ENCODE measurements at regions not wholly inside any gene's neighbourhood (a gene's known extent, or its start where the extent isn't known, plus 50 kb on each side); places are given as distances from the start of the nearest gene placed in this dataset.
A peak's percentile ranks its signal among the peaks of the same experiment; 100 is the strongest.

- H3K27ac ChIP-seq (ENCODE audit: low read depth, low read length) = no peak overlapping the region
- no peaks in the 10 kb centered on the region for H3K36me3 ChIP-seq (ENCODE audit: control insufficient read depth in 2 of 3, insufficient read depth in 3 of 3, low read length in 3 of 3)
- ChIA-PET POLR2A (no interaction called here), CTCF (no interaction called here)
- no peak for ATAC-seq
- H3K4me1 ChIP-seq (ENCODE audit: control insufficient read depth in 2 of 2, insufficient read depth in 2 of 2, low read length in 2 of 2) = no peaks in the 10 kb centered on the region
- peak overlapping the region in 1 of 9 donors; percentile 55 for H3K27ac Mint-ChIP-seq
- H3K27me3 Mint-ChIP-seq = peaks cover 0 to 25% (median 2%) of the 10 kb centered on the region in 5 donors
- no peaks in the 10 kb centered on the region for H3K9me3 Mint-ChIP-seq
- no peaks in the 10 kb centered on the region for H3K36me3 Mint-ChIP-seq
- intact Hi-C loops (cut with micrococcal nuclease) = no loop called here
- H3K4me1 Mint-ChIP-seq = no peaks in the 10 kb centered on the region
- H3K9me3 ChIP-seq (ENCODE audit: control insufficient read depth in 2 of 3, low read length in 3 of 3) = no peaks in the 10 kb centered on the region
- H3K4me3 ChIP-seq (ENCODE audit: low read length) = no peak overlapping the region
- no peaks in the 10 kb centered on the region for H3K27me3 ChIP-seq (ENCODE audit: control insufficient read depth in 2 of 2, insufficient read depth in 2 of 2, low read length in 2 of 2)
- no peak for DNase-seq
- no peak overlapping the region for H3K4me3 Mint-ChIP-seq
Observed at GRCh38 chr5:135178476-135179155, 144.6 kb upstream of the PITX1 start.

GRCh38 chr5:135177591-135177990, 143.6 kb upstream of the PITX1 start:
- H3K36me3 Mint-ChIP-seq = no peaks in the 10 kb centered on the region
- ATAC-seq (no peak), DNase-seq (no peak)
- intact Hi-C loops (cut with micrococcal nuclease) = no loop called here
- POLR2A ChIA-PET = no interaction called here
- Histone ChIP-seq H3K4me3 (ENCODE audit: low read length) (no peak overlapping the region), H3K27ac (ENCODE audit: low read depth, low read length) (no peak overlapping the region), H3K36me3 (ENCODE audit: control insufficient read depth in 2 of 3, insufficient read depth in 3 of 3, low read length in 3 of 3) (no peaks in the 10 kb centered on the region), H3K27me3 (ENCODE audit: control insufficient read depth in 2 of 2, insufficient read depth in 2 of 2, low read length in 2 of 2) (no peaks in the 10 kb centered on the region), H3K4me1 (ENCODE audit: control insufficient read depth in 2 of 2, insufficient read depth in 2 of 2, low read length in 2 of 2) (no peaks in the 10 kb centered on the region), H3K9me3 (ENCODE audit: control insufficient read depth in 2 of 3, low read length in 3 of 3) (no peaks in the 10 kb centered on the region)
- H3K27me3 Mint-ChIP-seq = peaks cover 1 to 31% (median 11%) of the 10 kb centered on the region in 5 donors
- no peaks in the 10 kb centered on the region for H3K4me1 Mint-ChIP-seq
- H3K9me3 Mint-ChIP-seq = no peaks in the 10 kb centered on the region
- no peak overlapping the region for H3K4me3 Mint-ChIP-seq
- H3K27ac Mint-ChIP-seq = peak overlapping the region in 1 of 9 donors; percentile 20
- CTCF ChIA-PET = no interaction called here

GRCh38 chr5:135176991-135177390, 143.0 kb upstream of the PITX1 start:
- Histone ChIP-seq H3K36me3 (ENCODE audit: control insufficient read depth in 2 of 3, insufficient read depth in 3 of 3, low read length in 3 of 3) (no peaks in the 10 kb centered on the region), H3K9me3 (ENCODE audit: control insufficient read depth in 2 of 3, low read length in 3 of 3) (no peaks in the 10 kb centered on the region), H3K27ac (ENCODE audit: low read depth, low read length) (no peak overlapping the region), H3K4me3 (ENCODE audit: low read length) (no peak overlapping the region), H3K27me3 (ENCODE audit: control insufficient read depth in 2 of 2, insufficient read depth in 2 of 2, low read length in 2 of 2) (no peaks in the 10 kb centered on the region), H3K4me1 (ENCODE audit: control insufficient read depth in 2 of 2, insufficient read depth in 2 of 2, low read length in 2 of 2) (no peaks in the 10 kb centered on the region)
- POLR2A ChIA-PET = no interaction called here
- CTCF ChIA-PET = no interaction called here
- Mint-ChIP-seq H3K27ac (no peak overlapping the region), H3K4me1 (no peaks in the 10 kb centered on the region), H3K36me3 (no peaks in the 10 kb centered on the region), H3K27me3 (peaks cover 7 to 35% (median 17%) of the 10 kb centered on the region in 5 donors), H3K4me3 (no peak overlapping the region), H3K9me3 (no peaks in the 10 kb centered on the region)
- ATAC-seq (no peak), DNase-seq (no peak)
- intact Hi-C loops (cut with micrococcal nuclease) = no loop called here

- ChIA-PET CTCF (no interaction called here), POLR2A (no interaction called here)
- H3K4me3 ChIP-seq (ENCODE audit: low read length) = no peak overlapping the region
- no peak overlapping the region for H3K27ac Mint-ChIP-seq
- no peak overlapping the region for H3K4me3 Mint-ChIP-seq
- H3K27me3 ChIP-seq (ENCODE audit: control insufficient read depth in 2 of 2, insufficient read depth in 2 of 2, low read length in 2 of 2) = no peaks in the 10 kb centered on the region
- no peaks in the 10 kb centered on the region for H3K9me3 ChIP-seq (ENCODE audit: control insufficient read depth in 2 of 3, low read length in 3 of 3)
- no peaks in the 10 kb centered on the region for H3K9me3 Mint-ChIP-seq
- intact Hi-C loops (cut with micrococcal nuclease) = no loop called here
- no peaks in the 10 kb centered on the region for H3K36me3 Mint-ChIP-seq
- H3K36me3 ChIP-seq (ENCODE audit: control insufficient read depth in 2 of 3, insufficient read depth in 3 of 3, low read length in 3 of 3) = no peaks in the 10 kb centered on the region
- no peak overlapping the region for H3K27ac ChIP-seq (ENCODE audit: low read depth, low read length)
- peaks cover 19 to 42% (median 31%) of the 10 kb centered on the region in 5 donors for H3K27me3 Mint-ChIP-seq
- DNase-seq = no peak
- ATAC-seq = no peak
- no peaks in the 10 kb centered on the region for H3K4me1 ChIP-seq (ENCODE audit: control insufficient read depth in 2 of 2, insufficient read depth in 2 of 2, low read length in 2 of 2)
- H3K4me1 Mint-ChIP-seq = no peaks in the 10 kb centered on the region
Observed at GRCh38 chr5:135174315-135175096, 140.5 kb upstream of the PITX1 start.

- ATAC-seq = no peak
- no peaks in the 10 kb centered on the region for H3K36me3 ChIP-seq (ENCODE audit: control insufficient read depth in 2 of 3, insufficient read depth in 3 of 3, low read length in 3 of 3)
- no peaks in the 10 kb centered on the region for H3K4me1 ChIP-seq (ENCODE audit: control insufficient read depth in 2 of 2, insufficient read depth in 2 of 2, low read length in 2 of 2)
- no peak for DNase-seq
- H3K36me3 Mint-ChIP-seq = no peaks in the 10 kb centered on the region
- no peak overlapping the region for H3K27ac ChIP-seq (ENCODE audit: low read depth, low read length)
- H3K9me3 ChIP-seq (ENCODE audit: control insufficient read depth in 2 of 3, low read length in 3 of 3) = no peaks in the 10 kb centered on the region
- no peak overlapping the region for H3K4me3 ChIP-seq (ENCODE audit: low read length)
- no peaks in the 10 kb centered on the region for H3K9me3 Mint-ChIP-seq
- no peaks in the 10 kb centered on the region for H3K27me3 ChIP-seq (ENCODE audit: control insufficient read depth in 2 of 2, insufficient read depth in 2 of 2, low read length in 2 of 2)
- intact Hi-C loops (cut with micrococcal nuclease) = no loop called here
- peaks cover 21 to 44% (median 33%) of the 10 kb centered on the region in 5 donors for H3K27me3 Mint-ChIP-seq
- no peak overlapping the region for H3K27ac Mint-ChIP-seq
- H3K4me1 Mint-ChIP-seq = no peaks in the 10 kb centered on the region
- H3K4me3 Mint-ChIP-seq = no peak overlapping the region
- CTCF ChIA-PET = no interaction called here
- POLR2A ChIA-PET = no interaction called here
Observed at GRCh38 chr5:135173662-135174290, 139.7 kb upstream of the PITX1 start.

- no peak for DNase-seq
- POLR2A ChIA-PET = no interaction called here
- H3K4me3 Mint-ChIP-seq = no peak overlapping the region
- peaks cover 31 to 48% (median 41%) of the 10 kb centered on the region in 5 donors for H3K27me3 Mint-ChIP-seq
- CTCF ChIA-PET = no interaction called here
- H3K27ac ChIP-seq (ENCODE audit: low read depth, low read length) = no peak overlapping the region
- H3K27me3 ChIP-seq (ENCODE audit: control insufficient read depth in 2 of 2, insufficient read depth in 2 of 2, low read length in 2 of 2) = no peaks in the 10 kb centered on the region
- H3K9me3 Mint-ChIP-seq = no peaks in the 10 kb centered on the region
- H3K36me3 ChIP-seq (ENCODE audit: control insufficient read depth in 2 of 3, insufficient read depth in 3 of 3, low read length in 3 of 3) = no peaks in the 10 kb centered on the region
- no peak overlapping the region for H3K4me3 ChIP-seq (ENCODE audit: low read length)
- H3K27ac Mint-ChIP-seq = no peak overlapping the region
- H3K4me1 Mint-ChIP-seq = no peaks in the 10 kb centered on the region
- H3K4me1 ChIP-seq (ENCODE audit: control insufficient read depth in 2 of 2, insufficient read depth in 2 of 2, low read length in 2 of 2) = no peaks in the 10 kb centered on the region
- intact Hi-C loops (cut with micrococcal nuclease) = no loop called here
- ATAC-seq = no peak
- H3K36me3 Mint-ChIP-seq = no peaks in the 10 kb centered on the region
- H3K9me3 ChIP-seq (ENCODE audit: control insufficient read depth in 2 of 3, low read length in 3 of 3) = no peaks in the 10 kb centered on the region
Observed at GRCh38 chr5:135172718-135173117, 138.7 kb upstream of the PITX1 start.

Measured in naive thymus-derived CD4-positive, alpha-beta T cell (primary cell).